GM21367 (cell line): ENCODE measurements at regions not wholly inside any gene's neighbourhood (a gene's known extent, or its start where the extent isn't known, plus 50 kb on each side); places are given as distances from the start of the nearest gene placed in this dataset.
"Not testable (repeated sequence)": the region's sequence is repeated elsewhere in the genome, so short reads cannot be mapped to it uniquely, and the experiment has no call there.

Source experiments
- ATAC-seq: cut with Tn5 transposase; IDR thresholded peaks from one replicate; pipeline ENCODE4 v1.9.1; 2021; ENCODE audit not compliant: unreplicated experiment

DNA sequence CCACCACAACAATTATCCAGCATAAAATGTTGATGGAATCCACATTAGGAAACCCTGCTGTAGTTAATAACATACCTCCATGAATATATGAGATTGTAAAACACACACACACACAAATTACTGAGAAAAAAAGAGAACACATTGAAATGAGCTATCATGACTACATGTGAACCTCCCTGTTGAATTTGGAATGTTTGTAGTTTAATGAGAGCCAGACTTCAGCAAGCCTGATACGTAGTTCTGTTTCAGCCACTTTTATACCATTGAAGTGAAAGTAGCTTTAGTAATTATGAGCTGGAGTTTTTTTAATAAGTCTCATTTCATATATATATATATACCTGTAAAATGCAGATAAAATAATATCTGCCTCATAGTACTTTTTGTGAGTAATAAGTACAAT lies 1146.4 kb downstream of the NAALADL2 start:
- ATAC-seq = no peak

DNA sequence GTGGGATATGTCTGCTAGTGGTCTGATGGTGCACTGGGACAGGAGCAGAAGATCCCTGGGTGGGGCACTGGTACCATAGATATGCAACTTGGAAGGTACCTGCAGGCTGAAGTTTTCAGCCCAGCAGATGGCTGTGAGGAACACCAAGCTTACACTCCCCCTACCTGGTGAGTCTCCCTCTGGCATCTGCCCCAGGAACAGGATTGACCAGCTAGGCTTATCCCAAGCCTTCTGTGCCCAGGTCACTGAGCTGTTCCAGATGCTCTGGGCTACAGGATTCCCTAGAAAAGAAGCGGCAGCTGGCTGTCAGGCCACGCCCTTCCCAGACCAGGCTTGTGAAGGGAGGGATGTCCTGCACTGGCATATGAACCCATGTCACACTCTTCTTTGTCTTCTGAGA lies 1130.0 kb downstream of the NAALADL2 start:
- no peak for ATAC-seq

DNA sequence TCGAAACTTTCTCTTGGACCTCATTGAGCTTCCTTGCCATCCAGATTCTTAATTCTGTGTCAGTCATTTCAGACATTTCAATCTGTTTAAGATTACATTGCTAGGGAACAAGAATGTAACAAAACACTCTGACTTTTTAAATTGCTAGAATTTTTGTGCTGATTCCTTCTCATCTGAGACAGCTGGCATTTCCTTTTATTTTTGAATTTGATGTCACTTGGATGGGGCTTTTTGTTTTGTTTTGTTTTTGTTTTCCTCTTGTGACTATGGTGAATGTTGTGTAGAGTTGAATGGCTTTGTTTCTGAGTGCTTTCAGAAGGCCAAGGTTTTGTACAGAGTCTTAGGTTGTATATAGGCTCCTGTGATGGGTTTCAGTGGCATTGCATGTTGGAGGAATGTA lies 1129.3 kb downstream of the NAALADL2 start:
- no peak for ATAC-seq

DNA sequence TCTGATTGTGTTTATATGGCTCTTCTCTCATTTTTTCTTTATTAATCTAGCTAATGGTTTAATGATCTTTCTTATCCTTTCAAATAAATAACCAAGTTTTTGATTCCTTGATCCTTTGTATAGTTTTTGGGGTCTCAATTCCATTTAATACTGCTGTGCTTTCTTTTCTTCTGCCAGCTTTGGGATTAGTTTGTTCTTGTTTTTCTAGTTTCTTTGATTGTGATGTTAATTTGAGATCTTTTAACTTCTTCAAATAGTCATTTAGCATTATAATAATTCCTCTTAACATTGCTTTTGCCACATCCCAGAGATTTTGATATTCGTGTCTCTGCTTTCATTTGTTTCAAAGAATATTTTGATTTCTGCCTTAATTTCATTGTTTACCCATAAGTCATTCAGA lies 1126.6 kb downstream of the NAALADL2 start:
- no peak for ATAC-seq

DNA sequence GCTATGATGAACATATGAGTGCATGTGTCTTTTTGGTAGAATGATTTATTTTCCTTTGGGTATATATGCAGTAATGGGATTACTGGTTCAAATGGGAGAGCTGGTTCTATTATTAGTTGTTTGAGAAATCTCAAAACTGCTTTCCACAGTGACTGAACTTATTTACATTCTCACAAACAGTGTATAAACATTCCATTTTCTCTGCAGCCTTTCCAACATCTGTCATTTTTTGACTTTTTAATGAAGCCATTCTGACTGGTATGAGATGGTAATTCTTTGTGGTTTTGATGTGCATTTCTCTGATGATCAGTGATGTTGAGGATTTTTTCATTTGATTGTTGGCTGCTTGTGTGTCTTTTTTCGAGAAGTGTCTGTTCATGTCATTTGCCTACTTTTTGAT lies 1124.2 kb downstream of the NAALADL2 start:
- ATAC-seq = no peak

DNA sequence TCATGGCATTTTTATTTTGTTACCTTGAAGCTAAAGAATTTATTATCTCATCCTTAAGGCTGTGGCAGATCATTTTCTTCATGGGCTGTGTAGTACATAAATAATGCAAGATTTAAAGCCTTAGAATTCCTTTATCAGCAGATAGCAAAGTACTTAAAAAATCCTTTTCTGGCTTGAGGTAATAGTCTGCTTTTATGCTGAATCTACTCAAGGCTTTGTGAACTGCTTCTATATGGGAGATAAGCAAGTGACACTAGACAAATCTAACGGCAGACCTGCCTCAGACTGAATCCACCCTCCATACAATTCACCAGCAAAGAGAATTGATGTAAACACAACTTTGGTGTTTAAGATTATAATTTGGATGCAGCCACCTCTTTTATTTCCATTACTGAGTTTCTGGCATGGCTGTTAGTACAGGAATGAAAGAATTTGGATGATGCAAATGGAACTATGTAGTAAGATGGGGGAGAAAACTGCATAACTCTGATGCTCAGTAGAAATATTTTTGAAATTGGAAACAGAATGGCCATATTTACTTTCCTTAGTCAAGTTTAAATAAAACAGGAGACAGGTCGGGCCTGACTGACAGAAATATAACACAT lies 1121.5 kb downstream of the NAALADL2 start:
- no peak for ATAC-seq

DNA sequence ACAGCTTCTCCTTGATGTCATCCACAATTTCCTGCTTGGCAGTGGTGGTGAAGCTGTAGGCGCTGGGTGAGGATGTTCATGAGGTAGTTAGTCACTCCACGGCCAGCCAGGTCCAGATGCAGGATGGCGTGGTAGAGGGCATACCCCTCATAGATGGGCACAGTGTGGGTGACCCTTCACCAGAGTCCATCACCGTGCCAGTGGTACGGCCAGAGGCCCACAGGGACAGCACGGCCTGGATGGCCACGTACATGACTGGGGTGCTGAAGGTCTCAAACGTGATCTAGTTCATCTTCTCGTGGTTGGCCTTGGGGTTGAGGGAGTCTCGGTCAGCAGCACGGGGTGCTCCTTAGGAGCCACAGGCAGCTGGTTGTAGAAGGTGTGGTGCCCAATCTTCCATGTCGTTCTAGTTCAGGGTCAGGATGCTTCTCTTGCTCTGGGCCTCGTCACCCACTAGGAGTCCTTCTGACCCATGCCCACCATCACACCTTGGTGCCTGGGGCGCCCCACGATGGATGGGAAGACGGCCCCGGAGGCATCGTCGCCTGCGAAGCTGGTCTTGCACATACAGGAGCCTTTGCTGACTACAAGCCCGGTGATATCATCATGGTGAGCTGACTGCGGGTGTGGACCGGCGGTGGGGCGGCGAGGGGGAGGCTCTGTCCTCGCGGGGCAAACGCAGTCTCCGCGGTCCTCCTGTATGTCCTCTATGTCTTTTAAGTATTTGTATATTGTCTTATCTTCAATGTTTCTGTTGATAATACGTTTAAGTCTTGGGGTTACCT lies 1119.0 kb downstream of the NAALADL2 start:
- no peak for ATAC-seq

DNA sequence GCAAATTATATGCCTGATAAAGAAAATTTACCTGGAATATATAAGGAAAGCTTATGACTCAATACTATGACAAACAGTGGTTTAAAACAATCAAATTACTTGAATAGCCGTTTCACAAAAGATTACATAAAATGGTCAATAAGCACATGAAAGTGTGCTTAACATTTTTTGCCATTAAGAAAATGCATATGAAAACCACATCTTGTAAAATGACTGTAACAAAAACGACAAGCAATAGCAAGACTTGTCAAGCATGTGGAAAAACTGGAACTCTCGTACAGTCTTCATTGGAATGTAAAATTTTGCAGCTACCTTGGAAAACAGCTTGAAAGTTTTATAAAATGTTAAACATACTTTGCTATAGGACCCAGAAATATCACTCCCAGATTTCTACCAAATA lies 1110.3 kb downstream of the NAALADL2 start:
- ATAC-seq = no peak

DNA sequence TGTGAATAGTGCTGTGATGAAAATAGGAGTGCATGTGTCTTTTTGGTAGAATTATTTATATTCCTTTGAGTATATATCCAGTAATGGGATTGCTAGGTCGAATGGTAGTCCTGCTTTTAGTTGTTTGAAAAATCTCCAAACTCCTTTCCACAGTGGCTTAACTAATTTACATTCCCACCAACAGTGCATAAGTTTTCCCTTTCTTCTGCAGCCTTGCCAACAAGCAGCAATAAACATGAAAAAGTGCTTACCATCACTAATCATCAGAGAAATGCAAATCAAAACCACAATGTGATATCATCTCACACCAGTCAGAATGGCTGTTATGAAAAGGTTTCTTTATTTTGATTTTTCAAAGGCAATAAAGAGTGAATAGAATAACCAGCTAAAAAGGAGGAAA lies 1105.9 kb downstream of the NAALADL2 start:
- ATAC-seq = no peak

DNA sequence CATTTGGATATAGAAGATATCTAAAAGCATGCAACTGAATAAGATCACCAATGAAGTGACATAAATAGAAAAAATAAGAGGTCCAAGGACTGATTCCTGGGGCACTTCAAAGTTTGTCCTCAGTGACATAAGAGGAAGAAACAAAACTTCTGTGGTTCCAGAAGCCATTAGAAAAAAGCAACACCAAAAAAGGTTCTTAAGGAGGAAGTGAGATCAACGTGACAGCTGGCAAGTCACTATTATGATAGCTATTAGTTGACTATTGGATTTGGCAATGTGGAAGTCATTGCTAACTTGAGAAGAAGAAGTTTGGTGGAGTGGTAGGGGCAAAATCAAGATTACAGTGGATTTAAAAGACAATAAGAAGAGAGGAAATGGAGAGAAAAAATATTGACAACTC lies 1098.3 kb downstream of the NAALADL2 start:
- peak; percentile 47 for ATAC-seq

DNA sequence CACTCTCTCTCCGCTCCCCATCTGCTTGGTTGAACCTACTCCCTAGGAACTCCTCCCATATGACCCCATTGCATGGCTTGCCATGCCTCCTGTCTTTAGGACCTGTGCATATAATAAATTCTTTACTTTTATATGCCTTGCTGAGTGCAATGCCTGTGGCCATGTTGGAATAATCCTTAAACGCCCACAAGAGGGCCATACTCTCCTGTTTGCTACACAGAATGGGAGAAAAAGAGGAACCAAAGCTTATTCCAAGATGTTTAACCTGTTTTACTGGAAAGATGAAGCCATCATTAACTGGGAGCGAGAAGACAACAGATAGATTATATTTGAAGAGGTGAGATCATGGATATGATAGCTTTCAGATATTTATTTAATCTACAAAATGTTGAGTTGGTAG lies 1097.8 kb downstream of the NAALADL2 start:
- ATAC-seq = no peak

DNA sequence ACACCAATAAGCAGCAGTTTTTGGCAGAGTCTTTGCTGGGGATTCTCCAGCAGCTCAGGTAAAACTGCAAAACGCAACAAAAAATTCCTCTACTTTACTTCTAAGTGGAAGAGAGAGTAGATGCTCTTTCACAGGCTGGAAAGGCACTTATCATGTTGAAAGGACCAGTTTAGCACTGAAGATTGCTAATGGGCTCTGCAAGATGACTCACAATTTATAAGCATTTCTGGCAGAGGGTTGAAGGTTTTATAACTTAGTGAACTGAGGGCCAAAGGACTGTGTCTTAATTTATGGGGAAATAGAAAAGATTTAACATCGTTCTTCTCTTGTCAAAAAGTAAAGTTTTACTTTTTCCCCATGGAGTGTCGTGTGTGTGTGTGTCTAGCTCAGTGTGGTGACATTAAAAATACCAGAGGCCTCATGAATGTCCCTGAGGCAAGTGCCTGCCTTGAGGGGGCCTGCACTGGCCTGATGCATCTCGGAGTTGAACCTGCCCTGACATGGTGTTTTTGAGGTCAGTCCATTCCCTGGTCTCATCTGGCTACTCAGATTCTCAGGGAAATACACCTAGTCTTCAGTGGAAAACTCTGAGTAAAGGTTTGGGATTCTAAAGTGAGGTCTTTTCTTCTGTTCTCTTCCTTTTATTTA lies 1092.0 kb downstream of the NAALADL2 start:
- ATAC-seq = no peak

DNA sequence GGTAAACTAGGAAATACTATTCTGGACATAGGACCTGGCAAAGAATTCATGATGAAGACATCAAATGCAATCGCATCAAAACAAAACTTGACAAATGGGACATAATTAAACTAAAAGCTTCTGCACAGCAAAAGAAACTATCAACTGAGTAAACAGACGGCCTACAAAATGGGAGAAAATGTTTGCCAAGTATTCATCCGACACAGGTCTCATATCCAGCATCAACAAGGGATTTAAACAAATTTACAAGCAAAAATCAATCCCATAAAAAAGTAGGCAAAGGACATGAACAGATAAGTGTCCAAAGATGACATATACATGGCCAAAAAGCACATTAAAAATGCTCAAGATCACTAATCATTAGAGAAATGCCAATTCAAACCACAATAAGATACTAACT lies 1088.9 kb downstream of the NAALADL2 start:
- no peak for ATAC-seq

DNA sequence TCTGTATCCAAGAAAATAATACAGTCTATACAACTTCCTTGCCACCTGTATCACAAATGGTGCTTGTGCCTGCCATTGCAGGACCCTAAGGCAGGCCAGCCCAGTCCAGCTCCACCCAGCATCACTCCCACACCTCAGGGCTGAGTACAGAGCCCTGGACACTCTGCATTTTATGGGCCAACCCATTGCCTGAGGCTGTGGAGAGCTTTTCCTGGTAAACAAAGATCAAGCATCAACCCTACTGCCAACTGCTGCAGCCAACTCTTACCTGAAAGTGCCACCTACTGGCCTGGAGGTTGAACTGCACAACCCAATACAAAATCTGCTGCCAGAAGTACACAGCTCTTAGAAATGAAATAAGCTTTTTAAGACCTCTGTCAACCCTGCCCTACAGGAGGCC lies 1082.2 kb downstream of the NAALADL2 start:
- peak; percentile 79 for ATAC-seq

DNA sequence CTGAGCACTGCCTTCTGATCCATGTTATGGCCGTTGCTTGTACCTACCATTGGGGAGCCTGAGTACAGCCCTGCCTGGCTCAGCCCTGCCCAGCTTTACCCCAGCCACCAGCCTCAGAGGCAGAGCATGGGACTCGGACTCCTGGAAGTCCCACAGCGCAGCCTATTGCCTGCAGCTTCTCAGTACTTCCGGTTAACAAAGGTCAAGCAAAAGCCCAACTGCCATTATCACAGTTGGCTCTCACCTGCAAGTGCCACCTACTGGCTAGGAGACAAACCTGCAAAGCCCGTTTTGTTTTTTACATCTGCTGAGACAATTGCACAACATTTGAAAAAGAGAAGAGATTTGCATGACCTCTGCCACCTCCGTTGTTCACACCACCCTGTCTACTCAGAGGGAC lies 1081.7 kb downstream of the NAALADL2 start:
- no peak for ATAC-seq

DNA sequence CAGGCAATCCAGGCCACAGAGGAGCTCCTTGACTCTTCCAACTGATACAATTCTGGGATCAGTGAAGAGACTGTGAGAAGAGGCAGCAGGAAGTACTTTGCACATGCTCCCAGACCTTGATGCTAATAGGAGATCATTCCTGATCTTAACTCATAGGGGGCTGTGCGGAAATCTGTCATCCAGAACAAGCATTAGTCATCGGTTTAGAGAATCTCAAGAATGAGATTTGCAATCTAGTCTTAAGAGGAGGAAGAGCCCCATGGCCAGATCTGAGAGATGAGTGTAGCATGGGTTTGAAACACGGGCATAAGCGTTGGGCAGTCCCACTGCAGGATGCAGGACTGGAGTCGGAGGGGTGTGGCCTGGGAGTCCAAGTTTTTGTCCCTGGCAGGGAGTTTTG lies 1081.1 kb downstream of the NAALADL2 start:
- ATAC-seq = no peak

DNA sequence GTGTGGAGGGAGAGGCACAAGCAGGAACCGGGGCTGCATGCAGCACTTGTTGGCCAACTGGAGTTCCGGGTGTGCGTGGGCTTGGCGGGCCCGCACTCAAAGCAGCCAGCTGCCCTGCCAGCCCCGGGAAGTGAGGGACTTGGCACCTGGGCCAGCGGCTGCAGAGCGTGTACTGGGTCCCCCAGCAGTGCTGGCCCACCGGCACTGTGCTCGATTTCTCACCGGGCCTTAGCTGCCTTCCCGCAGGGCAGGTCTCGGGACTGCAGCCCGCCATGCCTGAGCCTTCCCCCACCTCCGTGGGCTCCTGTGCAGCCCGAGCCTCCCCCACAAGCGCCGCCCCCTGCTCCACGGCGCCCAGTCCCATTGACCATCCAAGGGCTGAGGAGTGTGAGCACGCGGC lies 1078.2 kb downstream of the NAALADL2 start:
- not testable (repeated sequence) for ATAC-seq

DNA sequence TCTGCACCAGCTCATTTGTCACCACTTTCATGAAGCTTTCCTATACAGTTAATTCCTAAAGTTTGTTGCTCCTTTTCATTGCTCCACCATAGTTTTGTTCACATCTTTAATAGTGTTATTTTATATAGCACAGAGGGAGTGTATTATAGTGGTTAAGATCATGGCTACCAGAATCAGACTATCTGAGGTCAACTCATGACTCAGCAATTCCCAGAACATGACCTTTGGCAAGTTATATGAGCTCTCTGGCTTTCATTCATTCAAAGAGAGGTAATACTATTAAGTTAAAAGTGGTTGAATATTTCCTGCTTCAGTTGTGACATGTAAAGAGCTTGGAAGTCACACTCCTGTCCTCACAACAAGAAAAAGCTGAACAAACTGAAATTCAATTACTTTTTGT lies 1073.5 kb downstream of the NAALADL2 start:
- no peak for ATAC-seq

DNA sequence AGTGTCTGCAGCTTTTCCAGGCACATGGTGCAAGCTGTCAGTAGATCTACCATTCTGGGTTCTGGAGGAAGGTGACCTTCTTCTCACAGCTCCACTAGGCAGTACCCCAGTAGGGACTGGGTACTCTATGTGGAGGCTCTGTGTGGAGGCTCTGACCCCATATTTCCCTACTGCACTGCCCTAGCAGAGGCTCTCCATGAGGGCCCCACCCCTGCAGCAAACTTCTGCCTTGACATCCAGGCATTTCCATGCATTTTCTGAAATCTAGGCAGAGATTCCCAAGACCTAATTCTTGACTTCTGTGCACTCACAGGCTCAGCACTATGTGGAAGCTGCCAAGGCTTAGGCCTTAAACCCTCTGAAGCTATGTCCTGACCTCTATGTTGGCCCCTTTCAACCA lies 1060.0 kb downstream of the NAALADL2 start:
- ATAC-seq = no peak

DNA sequence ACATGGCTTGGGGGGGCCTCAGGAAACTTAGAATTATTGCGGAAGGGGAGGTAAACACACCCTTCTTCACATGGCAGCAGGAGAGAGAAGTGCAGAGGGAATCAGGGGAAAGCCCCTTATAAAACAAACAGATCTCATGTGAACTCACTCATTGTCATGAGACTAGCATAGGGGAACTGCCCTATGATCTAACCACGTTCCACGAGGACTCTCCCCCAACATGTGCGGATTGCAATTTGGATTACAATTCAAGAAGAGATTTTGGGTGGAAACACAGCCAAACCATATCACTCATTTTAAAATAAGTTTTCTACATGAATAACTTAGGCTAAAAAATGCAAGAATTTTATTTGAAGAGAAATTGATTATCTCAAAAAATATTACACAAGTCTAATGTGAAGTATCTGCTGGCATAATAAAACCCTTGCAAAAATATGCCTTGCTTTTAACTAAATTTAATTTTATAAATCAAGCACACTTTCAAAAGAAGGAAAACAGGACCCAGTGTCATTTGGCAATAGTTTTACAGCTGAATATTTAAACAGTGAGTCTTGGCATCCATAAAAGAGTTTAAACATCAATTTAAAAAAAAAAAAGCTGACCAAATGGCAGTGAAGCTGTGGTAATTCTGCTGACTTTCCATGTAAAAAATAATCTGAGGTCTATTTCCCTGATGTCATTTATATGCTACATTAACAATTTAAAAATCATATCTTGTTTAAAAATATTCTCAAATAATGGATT lies 1057.2 kb downstream of the NAALADL2 start:
- no peak for ATAC-seq

DNA sequence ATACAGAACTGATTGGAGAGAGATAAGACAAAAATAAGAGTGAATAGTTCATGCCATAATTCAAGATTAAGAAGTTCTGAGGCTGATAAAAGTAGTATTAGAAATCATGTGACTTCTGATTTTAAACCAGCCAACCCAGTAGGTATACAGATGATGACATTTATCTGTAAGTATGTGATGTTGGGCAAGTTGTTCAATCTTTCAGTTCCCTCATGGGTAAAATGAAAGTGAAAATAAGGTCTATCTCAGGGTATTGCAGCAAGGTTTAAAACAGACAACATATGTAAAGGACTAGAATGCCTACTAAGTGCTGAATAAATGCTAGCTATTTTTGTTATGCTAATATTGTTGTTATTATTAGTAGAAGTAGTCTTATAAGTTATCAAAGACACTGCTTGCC lies 1055.7 kb downstream of the NAALADL2 start:
- peak; percentile 62 for ATAC-seq

DNA sequence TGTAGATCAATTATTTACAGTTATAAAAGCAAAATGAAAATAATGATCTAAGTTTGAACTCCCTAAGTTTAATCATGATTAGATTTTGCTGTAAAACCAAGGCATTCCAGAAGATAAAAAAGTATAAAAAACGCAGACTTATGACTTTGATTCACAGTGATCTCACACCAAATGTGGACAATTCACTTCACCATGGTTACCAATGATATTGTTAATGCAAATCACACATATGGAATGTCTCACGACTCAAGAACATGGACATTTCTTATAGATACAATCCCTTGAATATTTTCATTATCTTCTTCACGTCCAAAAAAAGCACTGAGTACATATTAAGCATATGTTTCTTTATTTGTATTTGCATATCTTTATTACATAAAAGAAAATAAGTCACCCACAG lies 1054.2 kb downstream of the NAALADL2 start:
- no peak for ATAC-seq
